HEK293T (cell line): ENCODE measurements at regions not wholly inside any gene's neighbourhood (a gene's known extent, or its start where the extent isn't known, plus 50 kb on each side); places are given as distances from the start of the nearest gene placed in this dataset.

ENCODE experiments used
- CTCF ChIA-PET: fragments of 350-600 bp; formaldehyde crosslinking; extraction: SDS; loops from one replicate; lab custom pipeline; 2021; ENCODE audit warnings: antibody characterized with exemption, inconsistent platforms; lab: Yijun Ruan, JAX
- POLR2A ChIA-PET: fragments of 350-600 bp; formaldehyde crosslinking; extraction: SDS; loops from one replicate; lab custom pipeline; 2020; ENCODE audit warnings: antibody characterized with exemption, inconsistent platforms; lab: Yijun Ruan, JAX
- DNase-seq: peaks from one replicate; pipeline ENCODE4 v3.0.0; 2012; ENCODE audit warnings: mixed read lengths; ENCODE audit errors: extremely low spot score
- ARNT ChIP-seq: fragments of 450-650 bp; IDR thresholded peaks from 2 replicates; pipeline ENCODE4 v1.6.1; 2017; ENCODE audit warnings: mild to moderate bottlenecking
- BHLHE40 ChIP-seq: fragments of 450-650 bp; IDR thresholded peaks from 2 replicates; pipeline ENCODE4 v1.6.1; 2016; ENCODE audit warnings: mild to moderate bottlenecking, moderate library complexity, borderline replicate concordance
- CTBP1 ChIP-seq: fragments of 450-650 bp; IDR thresholded peaks from 2 replicates; pipeline ENCODE4 v1.6.1; 2016; ENCODE audit warnings: borderline replicate concordance
- ELF4 ChIP-seq: fragments of 450-650 bp; IDR thresholded peaks from 2 replicates; pipeline ENCODE4 v1.6.1; 2017; ENCODE audit warnings: antibody characterized with exemption
- FOXA1 ChIP-seq: fragments of 450-650 bp; IDR thresholded peaks from 2 replicates; pipeline ENCODE4 v1.6.1; 2016; ENCODE audit warnings: mild to moderate bottlenecking
- FOXK2 ChIP-seq: fragments of 450-650 bp; IDR thresholded peaks from 2 replicates; pipeline ENCODE4 v1.6.1; 2016; ENCODE audit warnings: mild to moderate bottlenecking
- FOXM1 ChIP-seq: fragments of 450-650 bp; IDR thresholded peaks from 2 replicates; pipeline ENCODE4 v1.6.1; 2017; ENCODE audit warnings: mild to moderate bottlenecking, borderline replicate concordance
- HDGF ChIP-seq: fragments of 450-650 bp; IDR thresholded peaks from 2 replicates; pipeline ENCODE4 v1.6.1; 2017; ENCODE audit warnings: antibody characterized with exemption, borderline replicate concordance
- L3MBTL2 ChIP-seq: fragments of 450-650 bp; conservative IDR thresholded peaks from 2 replicates; pipeline ENCODE4 v1.6.1; 2016; ENCODE audit warnings: mild to moderate bottlenecking
- LEF1 ChIP-seq: fragments of 450-650 bp; IDR thresholded peaks from 2 replicates; pipeline ENCODE4 v1.6.1; 2017; ENCODE audit warnings: mild to moderate bottlenecking, borderline replicate concordance
- NFRKB ChIP-seq: fragments of 450-650 bp; IDR thresholded peaks from 2 replicates; pipeline ENCODE4 v1.6.1; 2016; ENCODE audit warnings: mild to moderate bottlenecking, moderate library complexity
- PKNOX1 ChIP-seq: fragments of 450-650 bp; IDR thresholded peaks from 2 replicates; pipeline ENCODE4 v1.6.1; 2016
- SP1 ChIP-seq: fragments of 450-650 bp; IDR thresholded peaks from 2 replicates; pipeline ENCODE4 v1.6.1; 2017
- SUZ12 ChIP-seq: fragments of 450-650 bp; IDR thresholded peaks from 2 replicates; pipeline ENCODE4 v1.6.1; 2016; ENCODE audit warnings: mild to moderate bottlenecking
- TARDBP ChIP-seq: fragments of 450-650 bp; IDR thresholded peaks from 2 replicates; pipeline ENCODE4 v1.6.1; 2016
- ZNF384 ChIP-seq: fragments of 450-650 bp; IDR thresholded peaks from 2 replicates; pipeline ENCODE4 v1.6.1; 2016

- ChIA-PET POLR2A (no interaction called here), CTCF (no interaction called here)
- DNase-seq, result no peak
- no peak for TF ChIP-seq SP1
These were observed 249.4 kb upstream of the PDZRN3 start for GRCh38 chr3:73874161-73874560.

- peak; percentile 23 for DNase-seq
- TF ChIP-seq NFRKB, result no peak
- no peak for TF ChIP-seq L3MBTL2
- TF ChIP-seq ZNF384, result no peak
- no peak for TF ChIP-seq FOXA1
- TF ChIP-seq ARNT, result no peak
- TF ChIP-seq FOXM1, result no peak
- TF ChIP-seq ELF4, result no peak
- TF ChIP-seq SUZ12, result no peak
- TF ChIP-seq PKNOX1, result no peak
- CTCF ChIA-PET, result no interaction called here
- POLR2A ChIA-PET, result no interaction called here
These were observed 244.1 kb upstream of the PDZRN3 start for GRCh38 chr3:73868688-73869315.

GRCh38 chr3:73867524-73867923 is 242.8 kb upstream of the PDZRN3 start:
- ChIA-PET POLR2A (no interaction called here), CTCF (no interaction called here)
- DNase-seq, result no peak
- no peak for TF ChIP-seq LEF1
- no peak for TF ChIP-seq HDGF
- TF ChIP-seq SUZ12, result no peak
- no peak for TF ChIP-seq NFRKB
- no peak for TF ChIP-seq L3MBTL2
- no peak for TF ChIP-seq ELF4
- TF ChIP-seq ARNT, result no peak
- TF ChIP-seq FOXM1, result no peak
- no peak for TF ChIP-seq FOXA1
- no peak for TF ChIP-seq TARDBP
- no peak for TF ChIP-seq CTBP1
- no peak for TF ChIP-seq FOXK2
- no peak for TF ChIP-seq SP1
- no peak for TF ChIP-seq PKNOX1
- no peak for TF ChIP-seq BHLHE40
- no peak for TF ChIP-seq ZNF384

- CTCF ChIA-PET, result interaction anchor here (0.6 kb wide), 2 partner anchors 18 to 321 kb away, joined by 3 to 5 read pairs; no protein-coding TSS in a partner anchor
- DNase-seq, result no peak
- POLR2A ChIA-PET, result no interaction called here
- TF ChIP-seq SP1, result no peak
- no peak for TF ChIP-seq SUZ12
- no peak for TF ChIP-seq L3MBTL2
- TF ChIP-seq CTBP1, result no peak
- no peak for TF ChIP-seq TARDBP
- no peak for TF ChIP-seq FOXA1
- TF ChIP-seq BHLHE40, result no peak
- TF ChIP-seq HDGF, result no peak
- TF ChIP-seq ARNT, result no peak
- no peak for TF ChIP-seq PKNOX1
- TF ChIP-seq ZNF384, result no peak
- TF ChIP-seq LEF1, result no peak
These were observed 242.1 kb upstream of the PDZRN3 start for GRCh38 chr3:73866846-73867245.

GRCh38 chr3:73863546-73864079 is 238.9 kb upstream of the PDZRN3 start:
- POLR2A ChIA-PET, result no interaction called here
- CTCF ChIA-PET, result no interaction called here
- DNase-seq, result no peak
- TF ChIP-seq HDGF (no peak), ZNF384 (no peak), TARDBP (no peak), SUZ12 (no peak), FOXM1 (no peak), CTBP1 (no peak), L3MBTL2 (no peak), BHLHE40 (no peak), ARNT (no peak), PKNOX1 (no peak), FOXK2 (no peak), LEF1 (no peak), SP1 (no peak), ELF4 (no peak), NFRKB (no peak), FOXA1 (no peak)

GRCh38 chr3:73855813-73856212 is 231.1 kb upstream of the PDZRN3 start:
- POLR2A ChIA-PET, result no interaction called here
- DNase-seq, result no peak
- TF ChIP-seq SP1, result no peak
- TF ChIP-seq ZNF384, result no peak
- no peak for TF ChIP-seq FOXA1
- TF ChIP-seq SUZ12, result no peak
- TF ChIP-seq FOXK2, result no peak
- no peak for TF ChIP-seq L3MBTL2
- no peak for TF ChIP-seq FOXM1
- TF ChIP-seq HDGF, result no peak
- no peak for TF ChIP-seq LEF1
- TF ChIP-seq CTBP1, result no peak
- TF ChIP-seq ARNT, result no peak
- TF ChIP-seq PKNOX1, result no peak
- no peak for TF ChIP-seq ELF4
- no peak for TF ChIP-seq BHLHE40
- no peak for TF ChIP-seq TARDBP
- CTCF ChIA-PET, result no interaction called here
